ENCODE measurements at regions not wholly inside any gene's neighbourhood (a gene's known extent, or its start where the extent isn't known, plus 50 kb on each side); places are given as distances from the start of the nearest gene placed in this dataset.

GRCh38 chr4:14313757-14314156 lies 686.2 kb upstream of the BOD1L1 start:
- Histone ChIP-seq H3K4me1 (ENCODE audit: insufficient read depth, low read length) (no peaks in the 10 kb centered on the region), H3K9me3 (ENCODE audit: low read length) (no peaks in the 10 kb centered on the region)

GRCh38 chr4:14315129-14315528 lies 687.2 kb upstream of the CPEB2 start:
- Histone ChIP-seq H3K4me1 (ENCODE audit: insufficient read depth, low read length) (no peaks in the 10 kb centered on the region), H3K9me3 (ENCODE audit: low read length) (no peaks in the 10 kb centered on the region), H3K36me3 (ENCODE audit: insufficient read depth, low read length) (no peaks in the 10 kb centered on the region), H2AFZ (ENCODE audit: low read depth, low read length) (no peak overlapping the region), H3K4me3 (ENCODE audit: low read length) (no peak overlapping the region), H3K27me3 (ENCODE audit: insufficient read depth, low read length) (no peaks in the 10 kb centered on the region)

More at GRCh38 chr4:14313757-14314156, 686.2 kb upstream of the BOD1L1 start:
- Histone ChIP-seq H3K36me3 (ENCODE audit: insufficient read depth, low read length) (no peaks in the 10 kb centered on the region), H2AFZ (ENCODE audit: low read depth, low read length) (no peak overlapping the region), H3K27me3 (ENCODE audit: insufficient read depth, low read length) (no peaks in the 10 kb centered on the region), H3K4me3 (ENCODE audit: low read length) (no peak overlapping the region)

- H2AFZ ChIP-seq (ENCODE audit: low read depth, low read length) = no peak overlapping the region
- no peaks in the 10 kb centered on the region for H3K27me3 ChIP-seq (ENCODE audit: insufficient read depth, low read length)
- H3K9me3 ChIP-seq (ENCODE audit: low read length) = no peaks in the 10 kb centered on the region
- H3K4me1 ChIP-seq (ENCODE audit: insufficient read depth, low read length) = no peaks in the 10 kb centered on the region
- H3K4me3 ChIP-seq (ENCODE audit: low read length) = no peak overlapping the region
- no peaks in the 10 kb centered on the region for H3K36me3 ChIP-seq (ENCODE audit: insufficient read depth, low read length)
Observed at GRCh38 chr4:14317351-14317750, 684.9 kb upstream of the CPEB2 start.

GRCh38 chr4:14318671-14319070 lies 683.6 kb upstream of the CPEB2 start:
- Histone ChIP-seq H3K27me3 (ENCODE audit: insufficient read depth, low read length) (no peaks in the 10 kb centered on the region), H3K36me3 (ENCODE audit: insufficient read depth, low read length) (no peaks in the 10 kb centered on the region), H3K4me3 (ENCODE audit: low read length) (no peak overlapping the region), H2AFZ (ENCODE audit: low read depth, low read length) (no peak overlapping the region), H3K9me3 (ENCODE audit: low read length) (no peaks in the 10 kb centered on the region), H3K4me1 (ENCODE audit: insufficient read depth, low read length) (no peaks in the 10 kb centered on the region)

- no peaks in the 10 kb centered on the region for H3K4me1 ChIP-seq (ENCODE audit: insufficient read depth, low read length)
Observed at GRCh38 chr4:14321723-14322122, 680.6 kb upstream of the CPEB2 start.

GRCh38 chr4:14323191-14323590 lies 679.1 kb upstream of the CPEB2 start:
- Histone ChIP-seq H2AFZ (ENCODE audit: low read depth, low read length) (no peak overlapping the region), H3K4me3 (ENCODE audit: low read length) (no peak overlapping the region), H3K4me1 (ENCODE audit: insufficient read depth, low read length) (no peaks in the 10 kb centered on the region), H3K36me3 (ENCODE audit: insufficient read depth, low read length) (no peaks in the 10 kb centered on the region), H3K9me3 (ENCODE audit: low read length) (no peaks in the 10 kb centered on the region), H3K27me3 (ENCODE audit: insufficient read depth, low read length) (no peaks in the 10 kb centered on the region)

More at GRCh38 chr4:14321723-14322122, 680.6 kb upstream of the CPEB2 start:
- Histone ChIP-seq H3K27me3 (ENCODE audit: insufficient read depth, low read length) (no peaks in the 10 kb centered on the region), H2AFZ (ENCODE audit: low read depth, low read length) (no peak overlapping the region), H3K36me3 (ENCODE audit: insufficient read depth, low read length) (no peaks in the 10 kb centered on the region), H3K4me3 (ENCODE audit: low read length) (no peak overlapping the region), H3K9me3 (ENCODE audit: low read length) (no peaks in the 10 kb centered on the region)

- Histone ChIP-seq H3K36me3 (ENCODE audit: insufficient read depth, low read length) (no peaks in the 10 kb centered on the region), H2AFZ (ENCODE audit: low read depth, low read length) (no peak overlapping the region), H3K9me3 (ENCODE audit: low read length) (no peaks in the 10 kb centered on the region), H3K27me3 (ENCODE audit: insufficient read depth, low read length) (no peaks in the 10 kb centered on the region), H3K4me3 (ENCODE audit: low read length) (no peak overlapping the region), H3K4me1 (ENCODE audit: insufficient read depth, low read length) (no peaks in the 10 kb centered on the region)
Observed at GRCh38 chr4:14329228-14329627, 673.1 kb upstream of the CPEB2 start.

- no peaks in the 10 kb centered on the region for H3K9me3 ChIP-seq (ENCODE audit: low read length)
- H3K4me1 ChIP-seq (ENCODE audit: insufficient read depth, low read length) = no peaks in the 10 kb centered on the region
- no peaks in the 10 kb centered on the region for H3K36me3 ChIP-seq (ENCODE audit: insufficient read depth, low read length)
- no peak overlapping the region for H3K4me3 ChIP-seq (ENCODE audit: low read length)
- H3K27me3 ChIP-seq (ENCODE audit: insufficient read depth, low read length) = no peaks in the 10 kb centered on the region
- H2AFZ ChIP-seq (ENCODE audit: low read depth, low read length) = no peak overlapping the region
Observed at GRCh38 chr4:14333616-14334015, 668.7 kb upstream of the CPEB2 start.

GRCh38 chr4:14334166-14334565 lies 668.1 kb upstream of the CPEB2 start:
- Histone ChIP-seq H3K9me3 (ENCODE audit: low read length) (no peaks in the 10 kb centered on the region), H3K4me3 (ENCODE audit: low read length) (no peak overlapping the region), H3K36me3 (ENCODE audit: insufficient read depth, low read length) (no peaks in the 10 kb centered on the region), H3K27me3 (ENCODE audit: insufficient read depth, low read length) (no peaks in the 10 kb centered on the region), H3K4me1 (ENCODE audit: insufficient read depth, low read length) (no peaks in the 10 kb centered on the region), H2AFZ (ENCODE audit: low read depth, low read length) (no peak overlapping the region)

GRCh38 chr4:14335872-14336271 lies 666.4 kb upstream of the CPEB2 start:
- H2AFZ ChIP-seq (ENCODE audit: low read depth, low read length) = no peak overlapping the region
- no peaks in the 10 kb centered on the region for H3K27me3 ChIP-seq (ENCODE audit: insufficient read depth, low read length)
- H3K4me1 ChIP-seq (ENCODE audit: insufficient read depth, low read length) = no peaks in the 10 kb centered on the region
- no peaks in the 10 kb centered on the region for H3K9me3 ChIP-seq (ENCODE audit: low read length)
- H3K4me3 ChIP-seq (ENCODE audit: low read length) = no peak overlapping the region
- no peaks in the 10 kb centered on the region for H3K36me3 ChIP-seq (ENCODE audit: insufficient read depth, low read length)

GRCh38 chr4:14336656-14337055 lies 665.6 kb upstream of the CPEB2 start:
- Histone ChIP-seq H3K4me1 (ENCODE audit: insufficient read depth, low read length) (no peaks in the 10 kb centered on the region), H3K4me3 (ENCODE audit: low read length) (no peak overlapping the region), H3K27me3 (ENCODE audit: insufficient read depth, low read length) (no peaks in the 10 kb centered on the region), H3K9me3 (ENCODE audit: low read length) (no peaks in the 10 kb centered on the region), H2AFZ (ENCODE audit: low read depth, low read length) (no peak overlapping the region), H3K36me3 (ENCODE audit: insufficient read depth, low read length) (no peaks in the 10 kb centered on the region)

GRCh38 chr4:14337892-14338584 lies 664.2 kb upstream of the CPEB2 start:
- Histone ChIP-seq H3K4me1 (ENCODE audit: insufficient read depth, low read length) (no peaks in the 10 kb centered on the region), H3K4me3 (ENCODE audit: low read length) (no peak overlapping the region), H3K27me3 (ENCODE audit: insufficient read depth, low read length) (no peaks in the 10 kb centered on the region), H3K36me3 (ENCODE audit: insufficient read depth, low read length) (no peaks in the 10 kb centered on the region), H2AFZ (ENCODE audit: low read depth, low read length) (no peak overlapping the region), H3K9me3 (ENCODE audit: low read length) (no peaks in the 10 kb centered on the region)

- no peaks in the 10 kb centered on the region for H3K9me3 ChIP-seq (ENCODE audit: low read length)
- no peaks in the 10 kb centered on the region for H3K4me1 ChIP-seq (ENCODE audit: insufficient read depth, low read length)
- no peaks in the 10 kb centered on the region for H3K36me3 ChIP-seq (ENCODE audit: insufficient read depth, low read length)
- H2AFZ ChIP-seq (ENCODE audit: low read depth, low read length) = no peak overlapping the region
- H3K27me3 ChIP-seq (ENCODE audit: insufficient read depth, low read length) = no peaks in the 10 kb centered on the region
- H3K4me3 ChIP-seq (ENCODE audit: low read length) = no peak overlapping the region
Observed at GRCh38 chr4:14338585-14339265, 663.6 kb upstream of the CPEB2 start.

All from neuron (in vitro differentiated cells).